HepG2 (cell line): ENCODE measurements at regions not wholly inside any gene's neighbourhood (a gene's known extent, or its start where the extent isn't known, plus 50 kb on each side); places are given as distances from the start of the nearest gene placed in this dataset.

Experiments
- GATAD2A ChIP-seq: IDR thresholded peaks from 2 replicates; pipeline ENCODE4 v1.6.1; 2016
- MXD4 ChIP-seq: IDR thresholded peaks from 2 replicates; pipeline ENCODE4 v1.6.1; 2016; ENCODE audit warnings: mild to moderate bottlenecking, missing biosample characterization, missing genetic modification reagents
- PLRG1 ChIP-seq: fragments of 450-650 bp; conservative IDR thresholded peaks from 2 replicates; pipeline ENCODE4 v1.6.1; 2016
- RBAK ChIP-seq: sonication (generic); formaldehyde crosslinking; IDR thresholded peaks from 2 replicates; pipeline ENCODE4 v1.5.1; 2020; ENCODE audit warnings: mild to moderate bottlenecking, missing genetic modification reagents
- ZEB1 ChIP-seq: IDR thresholded peaks from 2 replicates; pipeline ENCODE4 v1.6.1; 2012; ENCODE audit warnings: mild to moderate bottlenecking, low read depth, inconsistent platforms; ENCODE audit not compliant: insufficient replicate concordance
- ZNF446 ChIP-seq: sonication (generic); formaldehyde crosslinking; IDR thresholded peaks from 2 replicates; pipeline ENCODE4 v1.5.0; 2020; ENCODE audit warnings: mild to moderate bottlenecking, missing genetic modification reagents
- ZZZ3 ChIP-seq: sonication (generic); formaldehyde crosslinking; IDR thresholded peaks from 2 replicates; pipeline ENCODE4 v1.4.0; 2020; ENCODE audit warnings: missing genetic modification reagents, mild to moderate bottlenecking, borderline replicate concordance
- TF ChIP-seq, protein P1 (sequence below): sonication (generic); formaldehyde crosslinking; IDR thresholded peaks from 2 replicates; pipeline ENCODE4 v1.4.0; 2020; ENCODE audit warnings: missing genetic modification reagents
- TF ChIP-seq, protein P2 (sequence below): sonication (generic); formaldehyde crosslinking; IDR thresholded peaks from 2 replicates; pipeline ENCODE4 v1.8.0; 2022; ENCODE audit warnings: low read depth, missing genetic modification reagents

GRCh38 chr13:89541091-89542030 is 1806.1 kb upstream of the MIR17HG start (continued):
- TF ChIP-seq, protein P1, sequence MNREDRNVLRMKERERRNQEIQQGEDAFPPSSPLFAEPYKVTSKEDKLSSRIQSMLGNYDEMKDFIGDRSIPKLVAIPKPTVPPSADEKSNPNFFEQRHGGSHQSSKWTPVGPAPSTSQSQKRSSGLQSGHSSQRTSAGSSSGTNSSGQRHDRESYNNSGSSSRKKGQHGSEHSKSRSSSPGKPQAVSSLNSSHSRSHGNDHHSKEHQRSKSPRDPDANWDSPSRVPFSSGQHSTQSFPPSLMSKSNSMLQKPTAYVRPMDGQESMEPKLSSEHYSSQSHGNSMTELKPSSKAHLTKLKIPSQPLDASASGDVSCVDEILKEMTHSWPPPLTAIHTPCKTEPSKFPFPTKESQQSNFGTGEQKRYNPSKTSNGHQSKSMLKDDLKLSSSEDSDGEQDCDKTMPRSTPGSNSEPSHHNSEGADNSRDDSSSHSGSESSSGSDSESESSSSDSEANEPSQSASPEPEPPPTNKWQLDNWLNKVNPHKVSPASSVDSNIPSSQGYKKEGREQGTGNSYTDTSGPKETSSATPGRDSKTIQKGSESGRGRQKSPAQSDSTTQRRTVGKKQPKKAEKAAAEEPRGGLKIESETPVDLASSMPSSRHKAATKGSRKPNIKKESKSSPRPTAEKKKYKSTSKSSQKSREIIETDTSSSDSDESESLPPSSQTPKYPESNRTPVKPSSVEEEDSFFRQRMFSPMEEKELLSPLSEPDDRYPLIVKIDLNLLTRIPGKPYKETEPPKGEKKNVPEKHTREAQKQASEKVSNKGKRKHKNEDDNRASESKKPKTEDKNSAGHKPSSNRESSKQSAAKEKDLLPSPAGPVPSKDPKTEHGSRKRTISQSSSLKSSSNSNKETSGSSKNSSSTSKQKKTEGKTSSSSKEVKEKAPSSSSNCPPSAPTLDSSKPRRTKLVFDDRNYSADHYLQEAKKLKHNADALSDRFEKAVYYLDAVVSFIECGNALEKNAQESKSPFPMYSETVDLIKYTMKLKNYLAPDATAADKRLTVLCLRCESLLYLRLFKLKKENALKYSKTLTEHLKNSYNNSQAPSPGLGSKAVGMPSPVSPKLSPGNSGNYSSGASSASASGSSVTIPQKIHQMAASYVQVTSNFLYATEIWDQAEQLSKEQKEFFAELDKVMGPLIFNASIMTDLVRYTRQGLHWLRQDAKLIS (CRISPR knock-in tag), result no peak
- TF ChIP-seq PLRG1, result no peak
- TF ChIP-seq GATAD2A (CRISPR knock-in tag), result no peak
- no peak for TF ChIP-seq ZZZ3 (CRISPR knock-in tag)
- no peak for TF ChIP-seq MXD4 (CRISPR knock-in tag)
- no peak for TF ChIP-seq ZEB1
- TF ChIP-seq RBAK (CRISPR knock-in tag), result no peak
- no peak for TF ChIP-seq ZNF446 (CRISPR knock-in tag)
- TF ChIP-seq, protein P2, sequence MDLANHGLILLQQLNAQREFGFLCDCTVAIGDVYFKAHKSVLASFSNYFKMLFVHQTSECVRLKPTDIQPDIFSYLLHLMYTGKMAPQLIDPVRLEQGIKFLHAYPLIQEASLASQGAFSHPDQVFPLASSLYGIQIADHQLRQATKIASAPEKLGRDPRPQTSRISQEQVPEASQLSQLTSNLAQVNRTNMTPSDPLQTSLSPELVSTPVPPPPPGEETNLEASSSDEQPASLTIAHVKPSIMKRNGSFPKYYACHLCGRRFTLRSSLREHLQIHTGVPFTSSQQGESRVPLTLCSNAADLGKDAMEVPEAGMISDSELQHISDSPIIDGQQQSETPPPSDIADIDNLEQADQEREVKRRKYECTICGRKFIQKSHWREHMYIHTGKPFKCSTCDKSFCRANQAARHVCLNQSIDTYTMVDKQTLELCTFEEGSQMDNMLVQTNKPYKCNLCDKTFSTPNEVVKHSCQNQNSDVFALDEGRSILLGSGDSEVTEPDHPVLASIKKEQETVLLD, result no peak
